Activated T-helper 1 cell treated with Interleukin-2 at 50 U/mL for 16 hours (primary cell): ENCODE measurements at regions not wholly inside any gene's neighbourhood (a gene's known extent, or its start where the extent isn't known, plus 50 kb on each side); places are given as distances from the start of the nearest gene placed in this dataset.
A peak's percentile ranks its signal among the peaks of the same experiment; 100 is the strongest.

Experiments
- DNase-seq: peaks from one replicate; pipeline ENCODE4 v3.0.0-alpha.2; 2020; ENCODE audit warnings: low read depth

- no peak for DNase-seq
Observed at GRCh38 chr19:13606156-13606555, 99.9 kb upstream of the CACNA1A start.

- DNase-seq: no peak
Observed at GRCh38 chr19:13604902-13605586, 98.8 kb upstream of the CACNA1A start.

DNA sequence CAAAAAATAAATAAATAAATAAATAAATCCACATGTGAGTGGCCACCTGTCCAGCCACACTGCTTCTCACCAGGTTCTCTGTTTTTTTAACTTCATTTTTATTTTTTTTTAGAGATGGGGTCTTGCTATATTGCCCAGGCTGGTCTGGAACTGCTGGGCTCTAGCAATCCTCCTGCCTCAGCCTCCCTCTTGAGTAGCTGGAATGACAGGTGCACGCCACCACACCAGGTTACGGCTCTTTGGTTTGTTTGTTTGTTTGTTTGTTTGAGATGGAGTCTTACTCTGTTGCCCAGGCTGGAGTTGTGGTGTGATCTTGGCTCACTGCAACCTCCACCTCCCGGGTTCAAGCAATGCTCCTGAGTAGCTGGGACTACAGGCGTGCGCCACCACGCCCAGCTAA lies 94.5 kb upstream of the CACNA1A start:
- DNase-seq: no peak

DNA sequence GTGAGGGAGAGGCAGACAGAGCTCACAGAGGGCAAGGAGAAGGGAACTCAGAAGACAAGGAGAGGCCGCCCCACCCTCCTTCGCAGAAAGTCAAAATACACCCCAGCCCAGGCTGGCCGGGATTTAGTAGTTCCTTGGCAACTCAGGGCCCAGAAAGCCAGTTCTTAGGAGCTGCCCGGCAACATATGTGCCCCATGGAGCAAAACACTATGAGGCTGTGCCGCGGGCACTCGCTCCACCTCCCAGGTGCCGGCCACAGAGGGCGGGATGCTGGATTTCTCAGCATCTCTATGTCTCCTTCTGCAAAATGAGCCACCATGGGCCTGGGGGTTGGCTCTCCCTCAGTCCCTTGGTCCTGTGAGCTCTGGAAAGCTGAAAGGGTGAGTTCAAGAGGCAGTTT lies 93.8 kb upstream of the CACNA1A start:
- DNase-seq: no peak

- no peak for DNase-seq
Observed at GRCh38 chr19:13599681-13600080, 93.4 kb upstream of the CACNA1A start.

- DNase-seq: no peak
Observed at GRCh38 chr19:13598098-13598497, 91.8 kb upstream of the CACNA1A start.

DNA sequence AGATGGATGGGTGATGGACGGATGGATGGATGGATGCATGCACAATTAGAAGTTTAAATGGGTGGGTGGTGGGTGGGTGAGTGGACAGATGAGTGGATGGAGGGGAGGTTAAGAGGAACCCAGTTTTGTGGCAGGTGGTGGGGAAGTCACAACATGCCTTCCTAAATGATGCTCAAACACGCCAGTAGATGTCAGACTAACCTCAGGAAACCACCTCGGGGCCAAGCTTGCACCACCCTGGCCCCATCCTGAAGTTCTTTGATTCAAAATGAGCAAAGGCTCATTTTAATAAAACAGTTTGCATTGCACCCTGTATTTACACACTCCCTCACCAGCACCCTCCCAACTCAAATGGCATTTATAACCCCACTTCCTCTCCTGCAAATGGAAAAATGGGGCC lies 91.4 kb upstream of the CACNA1A start:
- no peak for DNase-seq

DNA sequence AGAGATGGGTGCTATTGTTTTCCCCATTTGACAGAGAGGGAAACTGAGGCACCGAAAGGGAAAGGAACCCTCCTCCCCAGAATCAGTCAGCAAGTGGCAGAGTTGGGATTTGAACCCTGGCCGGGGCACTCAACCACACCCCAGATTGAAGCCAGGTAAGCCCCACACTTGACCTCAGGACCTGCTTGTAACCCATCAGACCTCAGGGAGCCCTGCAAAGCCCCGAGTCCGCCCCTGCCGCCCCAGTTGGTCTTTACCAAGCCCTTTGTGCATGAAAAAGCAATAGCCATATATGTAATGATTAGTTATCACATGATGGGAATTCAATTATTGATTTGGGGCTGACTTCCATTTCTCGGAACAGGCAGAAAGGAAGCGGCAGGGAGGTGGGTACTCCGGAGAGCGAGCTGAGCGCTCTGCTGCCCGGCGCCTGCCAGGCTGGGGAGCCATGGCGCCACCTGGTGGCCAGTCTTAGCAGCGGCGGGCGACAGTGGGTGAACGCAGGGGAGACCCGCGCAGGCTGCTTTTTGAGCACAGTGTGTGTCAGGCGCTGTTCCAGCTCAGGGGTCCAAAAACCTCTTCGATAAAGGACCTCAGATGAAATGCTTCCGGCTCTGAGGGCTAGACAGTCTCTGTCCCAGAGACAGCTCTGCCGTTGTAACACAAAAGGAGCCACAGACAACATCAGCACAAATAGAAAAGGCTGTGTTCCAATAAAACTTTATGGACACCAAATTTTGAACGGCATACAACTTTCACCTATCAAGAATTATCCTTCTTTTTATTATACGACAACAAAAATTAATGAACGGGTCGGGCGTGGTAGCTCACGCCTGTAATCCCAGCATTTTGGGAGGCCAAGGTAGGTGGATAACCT lies 82.9 kb upstream of the CACNA1A start:
- peak; percentile 73 for DNase-seq

GRCh38 chr19:13585512-13585911 lies 79.2 kb upstream of the CACNA1A start:
- DNase-seq: no peak

DNA sequence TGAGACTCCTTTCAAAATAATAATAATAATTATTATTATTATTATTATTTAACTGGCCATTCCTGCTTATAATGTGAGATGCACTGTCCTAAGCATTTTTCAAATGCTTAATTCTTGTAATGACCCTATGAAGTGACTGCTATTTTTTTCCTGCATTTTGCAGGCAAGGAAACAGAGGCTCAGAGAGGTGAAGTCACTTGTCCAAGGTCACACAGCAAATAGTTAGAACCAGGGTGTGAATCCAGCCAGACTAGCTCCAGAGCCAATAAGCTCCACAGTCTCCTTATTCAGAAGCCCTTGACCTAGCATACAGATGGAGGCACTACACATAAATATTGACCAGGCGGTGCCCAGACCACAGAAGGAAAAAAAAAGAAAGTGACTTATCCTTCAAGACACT lies 77.5 kb upstream of the CACNA1A start:
- DNase-seq: no peak

DNA sequence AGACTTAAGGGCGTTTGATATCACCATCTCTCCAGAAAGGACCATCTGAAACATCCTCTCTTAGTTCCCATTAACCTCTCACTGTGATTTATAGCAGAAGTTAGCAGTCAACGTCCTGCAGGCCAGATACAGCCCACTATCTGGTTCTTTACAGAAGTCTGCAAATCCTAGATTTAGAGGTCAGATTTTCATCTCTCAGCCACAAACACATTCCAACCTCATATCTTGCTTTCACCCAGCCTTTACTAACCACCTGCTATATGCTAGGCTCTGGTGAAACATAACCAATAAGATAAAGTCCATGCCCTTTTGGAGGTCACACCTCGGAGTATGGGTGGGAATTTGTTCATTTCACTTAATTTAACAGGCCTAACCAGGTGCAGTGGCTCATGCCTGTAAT lies 76.8 kb upstream of the CACNA1A start:
- no peak for DNase-seq

- DNase-seq: no peak
Observed at GRCh38 chr19:13581576-13581975, 75.3 kb upstream of the CACNA1A start.

GRCh38 chr19:13579388-13580060 lies 73.2 kb upstream of the CACNA1A start:
- no peak for DNase-seq

DNA sequence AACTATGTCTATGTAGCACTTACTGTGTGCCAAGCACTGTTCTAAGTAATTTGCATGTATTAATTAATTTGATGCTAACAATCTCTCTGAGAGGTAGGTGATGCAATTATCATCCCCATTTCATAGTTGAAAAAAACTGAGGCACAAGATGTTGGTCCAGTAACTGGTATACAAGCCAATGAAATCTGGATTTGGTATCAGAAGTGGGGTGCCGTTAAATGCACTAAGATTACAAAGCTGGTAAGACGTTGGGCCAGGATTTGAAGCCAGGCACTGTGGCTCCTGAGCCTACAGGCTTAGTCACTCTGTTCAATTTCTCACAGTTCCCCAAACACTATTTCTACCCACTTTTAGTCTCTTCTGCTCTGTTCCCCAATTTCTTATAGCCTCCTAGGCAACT lies 70.4 kb upstream of the CACNA1A start:
- DNase-seq: no peak

- no peak for DNase-seq
Observed at GRCh38 chr19:13574933-13575332, 68.7 kb upstream of the CACNA1A start.

- DNase-seq: no peak
Observed at GRCh38 chr19:13573056-13573667, 66.9 kb upstream of the CACNA1A start.

DNA sequence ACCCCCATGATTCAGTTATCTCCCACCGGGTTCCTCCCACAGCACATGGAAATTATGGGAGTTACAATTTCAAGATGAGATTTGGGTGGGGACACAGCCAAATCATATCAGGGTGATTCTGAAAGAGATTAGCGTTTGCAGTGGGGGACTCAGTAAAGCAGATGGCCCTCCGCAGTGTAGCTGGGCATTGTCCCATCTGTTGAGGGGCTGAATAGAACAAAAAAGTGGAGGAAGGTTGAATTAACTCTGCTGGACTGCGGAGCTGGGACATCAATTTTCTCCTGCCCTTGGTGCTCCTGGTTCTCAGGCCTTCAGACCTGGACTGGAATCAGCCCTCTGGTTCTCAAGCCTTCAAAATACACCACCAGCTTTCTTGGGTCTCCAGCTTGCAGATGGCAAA lies 55.2 kb upstream of the CACNA1A start:
- DNase-seq: no peak

DNA sequence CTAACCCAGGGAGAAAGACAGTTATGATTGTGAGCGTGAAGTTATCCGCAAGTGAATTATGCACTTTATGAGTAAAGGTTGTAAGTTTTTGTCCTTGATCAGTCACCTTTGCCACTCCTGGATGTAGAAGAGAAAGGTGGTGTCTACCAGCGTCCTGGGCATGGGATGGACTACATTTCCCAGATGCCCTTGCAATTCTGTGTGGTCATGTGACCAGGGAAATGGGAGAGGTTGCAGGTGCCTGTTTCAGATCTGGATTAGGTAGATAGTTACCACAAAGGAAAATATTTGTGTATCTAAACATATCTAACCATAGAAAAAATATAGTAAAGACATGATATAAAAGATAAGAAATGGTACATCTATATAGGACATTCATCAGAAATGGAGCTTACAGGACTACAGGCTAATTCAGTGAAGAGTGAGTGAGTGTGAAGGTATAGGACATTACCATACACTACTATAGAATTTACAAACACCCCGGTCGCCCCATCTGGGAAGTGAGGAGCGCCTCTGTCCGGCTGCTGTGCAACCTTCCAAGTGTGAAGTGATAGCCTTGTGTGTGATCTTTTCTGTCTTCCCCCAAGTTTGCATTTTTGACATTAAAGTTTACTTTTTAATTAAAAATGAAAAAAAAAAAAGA lies 51.6 kb upstream of the CACNA1A start:
- no peak for DNase-seq

DNA sequence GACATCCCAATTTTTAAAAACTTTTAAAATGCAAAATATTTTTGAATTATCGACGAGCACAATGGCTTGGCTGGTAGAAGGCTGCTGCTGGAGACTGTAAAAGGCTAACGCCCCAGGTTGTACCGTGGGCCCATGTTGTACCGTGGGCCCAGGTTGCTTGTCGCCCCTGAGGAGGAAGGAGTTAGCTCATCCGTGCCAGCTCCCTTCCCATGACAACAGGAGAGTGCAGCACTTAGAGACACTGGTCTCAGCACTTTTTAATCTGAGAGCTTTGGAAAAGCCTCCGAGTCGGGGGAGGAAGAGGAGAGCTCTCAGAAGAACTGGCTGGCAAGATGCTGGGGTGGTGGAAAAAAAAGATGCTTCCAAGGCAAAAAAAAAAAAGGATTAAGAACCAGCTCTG lies 50.3 kb upstream of the CACNA1A start:
- DNase-seq: no peak
